HEK293 (cell line): ENCODE measurements at regions not wholly inside any gene's neighbourhood (a gene's known extent, or its start where the extent isn't known, plus 50 kb on each side); places are given as distances from the start of the nearest gene placed in this dataset.

Experiments used
- CTCF ChIA-PET: fragments of 350-600 bp; formaldehyde crosslinking; extraction: SDS; loops from one replicate; lab custom pipeline; 2021; ENCODE audit warnings: antibody characterized with exemption; lab: Yijun Ruan, JAX
- POLR2A ChIA-PET: fragments of 300-600 bp; formaldehyde crosslinking; extraction: SDS; loops from one replicate; lab custom pipeline; 2020; ENCODE audit warnings: antibody characterized with exemption, inconsistent platforms; lab: Yijun Ruan, JAX
- H3K27ac ChIP-seq: fragments of 200-500 bp; sonication (Bioruptor generic); 2 replicates; pipeline ENCODE4 v1.5.1; 2014; ENCODE audit warnings: low read depth, low read length, control low read depth, inconsistent platforms; ENCODE audit errors: extremely low read depth
- H3K36me3 ChIP-seq, 2 experiments: fragments of 200-500 bp in 1 of 2; sonication (Bioruptor generic) in 1 of 2; 1 replicate in 1 of 2; 2 replicates in 1 of 2; pipeline ENCODE4 v1.5.1; 2014 to 2017; ENCODE audit warnings: inconsistent platforms in 2 of 2, low read length in 2 of 2; ENCODE audit not compliant: control insufficient read depth in 2 of 2, insufficient read depth in 1 of 2
- H3K4me1 ChIP-seq: fragments of 200-500 bp; sonication (Bioruptor generic); 2 replicates; pipeline ENCODE4 v1.5.1; 2014; ENCODE audit warnings: mild to moderate bottlenecking, low read length, inconsistent platforms; ENCODE audit not compliant: control insufficient read depth, insufficient read depth
- H3K4me3 ChIP-seq: 2 replicates; pipeline ENCODE4 v1.5.1; 2011; ENCODE audit warnings: low read depth, mild to moderate bottlenecking, control low read depth, low read length, moderate library complexity
- H3K9me3 ChIP-seq: fragments of 200-500 bp; sonication (Bioruptor generic); 2 replicates; pipeline ENCODE4 v1.5.1; 2014; ENCODE audit warnings: low read depth, low read length, inconsistent platforms; ENCODE audit not compliant: control insufficient read depth, insufficient read depth
- FEZF1 ChIP-seq: fragments of 450-650 bp; formaldehyde crosslinking; IDR thresholded peaks from 2 replicates; pipeline ENCODE4 v1.5.1; 2016; ENCODE audit warnings: missing biosample characterization, missing genetic modification characterization
- SALL2 ChIP-seq: fragments of 450-650 bp; formaldehyde crosslinking; IDR thresholded peaks from 2 replicates; pipeline ENCODE4 v1.5.0; 2017; ENCODE audit warnings: missing biosample characterization, mild to moderate bottlenecking, missing genetic modification characterization, borderline replicate concordance
- TCF7L2 ChIP-seq: IDR thresholded peaks from 2 replicates; pipeline ENCODE4 v1.6.1; 2011; ENCODE audit warnings: low read depth, mild to moderate bottlenecking, inconsistent platforms, low read length, moderate library complexity, borderline replicate concordance
- YY1 ChIP-seq: fragments of 450-650 bp; formaldehyde crosslinking; IDR thresholded peaks from 2 replicates; pipeline ENCODE4 v1.5.1; 2018; ENCODE audit warnings: missing biosample characterization, missing genetic modification characterization
- ZFP41 ChIP-seq: fragments of 450-650 bp; formaldehyde crosslinking; IDR thresholded peaks from 2 replicates; pipeline ENCODE4 v1.5.1; 2016; ENCODE audit warnings: missing biosample characterization, missing genetic modification characterization, borderline replicate concordance
- ZNF112 ChIP-seq: fragments of 450-650 bp; formaldehyde crosslinking; IDR thresholded peaks from 2 replicates; pipeline ENCODE4 v1.5.0; 2017; ENCODE audit warnings: missing biosample characterization, missing genetic modification characterization
- ZNF169 ChIP-seq: fragments of 450-650 bp; formaldehyde crosslinking; IDR thresholded peaks from 2 replicates; pipeline ENCODE4 v1.5.1; 2016; ENCODE audit warnings: missing biosample characterization, missing genetic modification characterization
- ZNF24 ChIP-seq: fragments of 450-650 bp; formaldehyde crosslinking; IDR thresholded peaks from 2 replicates; pipeline ENCODE4 v1.5.1; 2016; ENCODE audit warnings: missing biosample characterization, missing genetic modification characterization
- ZNF354C ChIP-seq: fragments of 450-650 bp; formaldehyde crosslinking; IDR thresholded peaks from 2 replicates; pipeline ENCODE4 v1.5.1; 2016; ENCODE audit warnings: missing biosample characterization, missing genetic modification characterization, low read depth, borderline replicate concordance
- ZNF416 ChIP-seq: fragments of 450-650 bp; formaldehyde crosslinking; IDR thresholded peaks from 2 replicates; pipeline ENCODE4 v1.5.1; 2016; ENCODE audit warnings: missing biosample characterization, missing genetic modification characterization
- ZNF529 ChIP-seq: fragments of 450-650 bp; formaldehyde crosslinking; IDR thresholded peaks from 2 replicates; pipeline ENCODE4 v1.5.1; 2017; ENCODE audit warnings: missing genetic modification characterization, missing biosample characterization; ENCODE audit not compliant: insufficient replicate concordance
- ZNF777 ChIP-seq: fragments of 450-650 bp; formaldehyde crosslinking; IDR thresholded peaks from 2 replicates; pipeline ENCODE4 v1.5.1; 2017; ENCODE audit warnings: missing biosample characterization, missing genetic modification characterization, borderline replicate concordance
- ZNF791 ChIP-seq: fragments of 450-650 bp; formaldehyde crosslinking; IDR thresholded peaks from 2 replicates; pipeline ENCODE4 v1.5.1; 2016; ENCODE audit warnings: missing biosample characterization, missing genetic modification characterization
- ZNF792 ChIP-seq: fragments of 450-650 bp; formaldehyde crosslinking; IDR thresholded peaks from 2 replicates; pipeline ENCODE4 v1.5.1; 2016; ENCODE audit warnings: missing biosample characterization, missing genetic modification characterization
- ZNF830 ChIP-seq: fragments of 450-650 bp; IDR thresholded peaks from 2 replicates; pipeline ENCODE4 v1.5.0; 2018; ENCODE audit warnings: missing biosample characterization, missing genetic modification characterization, low read depth, mild to moderate bottlenecking, moderate library complexity
- ZSCAN30 ChIP-seq: fragments of 450-650 bp; IDR thresholded peaks from 2 replicates; pipeline ENCODE4 v1.5.1; 2018; ENCODE audit warnings: missing biosample characterization, mild to moderate bottlenecking, missing genetic modification characterization, moderate library complexity
- TF ChIP-seq, protein P1 (sequence below): fragments of 450-650 bp; IDR thresholded peaks from 2 replicates; pipeline ENCODE4 v1.5.1; 2018; ENCODE audit warnings: missing biosample characterization, missing genetic modification characterization
- TF ChIP-seq, protein P2 (sequence below): fragments of 450-650 bp; formaldehyde crosslinking; IDR thresholded peaks from 2 replicates; pipeline ENCODE4 v1.5.0; 2017; ENCODE audit warnings: missing biosample characterization, missing genetic modification characterization, borderline replicate concordance
- TF ChIP-seq, protein P3 (sequence below): fragments of 450-650 bp; formaldehyde crosslinking; IDR thresholded peaks from 2 replicates; pipeline ENCODE4 v1.5.1; 2016; ENCODE audit warnings: missing biosample characterization, missing genetic modification characterization
- TF ChIP-seq, protein P4 (sequence below): fragments of 450-650 bp; formaldehyde crosslinking; IDR thresholded peaks from 2 replicates; pipeline ENCODE4 v1.5.1; 2016; ENCODE audit warnings: missing biosample characterization, missing genetic modification characterization

DNA sequence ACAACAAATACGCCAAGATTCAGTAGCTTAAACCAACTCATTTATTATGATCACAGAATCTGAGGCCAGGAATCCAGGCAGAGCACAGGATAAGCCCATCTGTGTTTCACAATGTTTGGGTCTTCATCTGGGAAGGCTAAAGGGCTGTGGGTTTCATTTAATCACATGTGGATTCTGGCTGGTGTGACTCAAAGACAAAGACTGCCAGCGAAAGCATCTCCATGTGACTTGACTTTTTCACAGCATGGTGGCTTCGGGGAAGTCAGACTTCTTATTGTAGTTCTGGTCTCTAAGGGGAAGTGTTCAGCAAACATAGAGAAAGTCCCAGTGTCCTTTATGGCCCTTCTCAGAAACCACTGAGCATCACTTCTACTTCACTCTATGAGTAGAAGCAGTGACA, 1014.4 kb upstream of the GOT2 start:
- ChIA-PET CTCF (interaction anchor here (0.6 kb wide), 1 partner anchor 687 kb away, joined by 3 read pairs; no protein-coding TSS in a partner anchor), POLR2A (no interaction called here)
- TF ChIP-seq ZNF354C (tag by site-specific recombination) (no peak), ZNF830 (tag by site-specific recombination) (no peak), ZNF792 (tag by site-specific recombination) (no peak), ZNF24 (no peak), YY1 (tag by site-specific recombination) (no peak), SALL2 (no peak), FEZF1 (tag by site-specific recombination) (no peak)
- TF ChIP-seq, protein P1, sequence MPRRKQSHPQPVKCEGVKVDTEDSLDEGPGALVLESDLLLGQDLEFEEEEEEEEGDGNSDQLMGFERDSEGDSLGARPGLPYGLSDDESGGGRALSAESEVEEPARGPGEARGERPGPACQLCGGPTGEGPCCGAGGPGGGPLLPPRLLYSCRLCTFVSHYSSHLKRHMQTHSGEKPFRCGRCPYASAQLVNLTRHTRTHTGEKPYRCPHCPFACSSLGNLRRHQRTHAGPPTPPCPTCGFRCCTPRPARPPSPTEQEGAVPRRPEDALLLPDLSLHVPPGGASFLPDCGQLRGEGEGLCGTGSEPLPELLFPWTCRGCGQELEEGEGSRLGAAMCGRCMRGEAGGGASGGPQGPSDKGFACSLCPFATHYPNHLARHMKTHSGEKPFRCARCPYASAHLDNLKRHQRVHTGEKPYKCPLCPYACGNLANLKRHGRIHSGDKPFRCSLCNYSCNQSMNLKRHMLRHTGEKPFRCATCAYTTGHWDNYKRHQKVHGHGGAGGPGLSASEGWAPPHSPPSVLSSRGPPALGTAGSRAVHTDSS = no peak
- Histone ChIP-seq H3K9me3 (no peaks in the 10 kb centered on the region), H3K36me3 (no peaks in the 10 kb centered on the region), H3K4me3 (no peak overlapping the region), H3K27ac (no peak overlapping the region), H3K4me1 (no peaks in the 10 kb centered on the region)

DNA sequence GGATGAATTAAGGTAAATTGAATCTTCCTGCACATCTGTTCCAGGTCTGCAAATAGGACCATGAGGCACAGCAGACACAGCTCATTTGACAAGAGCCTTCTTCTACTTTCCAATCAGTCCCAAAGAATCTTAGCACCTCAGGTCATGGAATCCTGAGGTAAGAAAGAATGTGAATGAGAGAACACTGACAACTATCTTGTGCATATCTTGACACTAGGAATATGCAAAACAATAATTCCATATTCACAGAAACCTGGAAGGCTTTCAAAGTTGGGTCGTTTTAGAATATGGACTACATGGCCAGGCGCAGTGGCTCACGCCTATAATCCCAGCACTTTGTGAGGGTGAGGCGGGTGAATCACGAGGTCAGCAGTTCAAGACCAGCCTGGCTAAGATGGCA, 1009.4 kb upstream of the GOT2 start:
- no peak for TF ChIP-seq ZSCAN30
- no peak for TF ChIP-seq ZNF416 (tag by site-specific recombination)
- TF ChIP-seq ZNF112 (tag by site-specific recombination) = no peak
- TF ChIP-seq, protein P2, sequence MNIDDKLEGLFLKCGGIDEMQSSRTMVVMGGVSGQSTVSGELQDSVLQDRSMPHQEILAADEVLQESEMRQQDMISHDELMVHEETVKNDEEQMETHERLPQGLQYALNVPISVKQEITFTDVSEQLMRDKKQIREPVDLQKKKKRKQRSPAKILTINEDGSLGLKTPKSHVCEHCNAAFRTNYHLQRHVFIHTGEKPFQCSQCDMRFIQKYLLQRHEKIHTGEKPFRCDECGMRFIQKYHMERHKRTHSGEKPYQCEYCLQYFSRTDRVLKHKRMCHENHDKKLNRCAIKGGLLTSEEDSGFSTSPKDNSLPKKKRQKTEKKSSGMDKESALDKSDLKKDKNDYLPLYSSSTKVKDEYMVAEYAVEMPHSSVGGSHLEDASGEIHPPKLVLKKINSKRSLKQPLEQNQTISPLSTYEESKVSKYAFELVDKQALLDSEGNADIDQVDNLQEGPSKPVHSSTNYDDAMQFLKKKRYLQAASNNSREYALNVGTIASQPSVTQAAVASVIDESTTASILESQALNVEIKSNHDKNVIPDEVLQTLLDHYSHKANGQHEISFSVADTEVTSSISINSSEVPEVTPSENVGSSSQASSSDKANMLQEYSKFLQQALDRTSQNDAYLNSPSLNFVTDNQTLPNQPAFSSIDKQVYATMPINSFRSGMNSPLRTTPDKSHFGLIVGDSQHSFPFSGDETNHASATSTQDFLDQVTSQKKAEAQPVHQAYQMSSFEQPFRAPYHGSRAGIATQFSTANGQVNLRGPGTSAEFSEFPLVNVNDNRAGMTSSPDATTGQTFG = no peak
- TF ChIP-seq, protein P3, sequence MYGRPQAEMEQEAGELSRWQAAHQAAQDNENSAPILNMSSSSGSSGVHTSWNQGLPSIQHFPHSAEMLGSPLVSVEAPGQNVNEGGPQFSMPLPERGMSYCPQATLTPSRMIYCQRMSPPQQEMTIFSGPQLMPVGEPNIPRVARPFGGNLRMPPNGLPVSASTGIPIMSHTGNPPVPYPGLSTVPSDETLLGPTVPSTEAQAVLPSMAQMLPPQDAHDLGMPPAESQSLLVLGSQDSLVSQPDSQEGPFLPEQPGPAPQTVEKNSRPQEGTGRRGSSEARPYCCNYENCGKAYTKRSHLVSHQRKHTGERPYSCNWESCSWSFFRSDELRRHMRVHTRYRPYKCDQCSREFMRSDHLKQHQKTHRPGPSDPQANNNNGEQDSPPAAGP (tag by site-specific recombination) = no peak
- TF ChIP-seq ZFP41 (tag by site-specific recombination) = no peak
- no peak for TF ChIP-seq ZNF777 (tag by site-specific recombination)
- TF ChIP-seq ZNF169 (tag by site-specific recombination) = no peak
- TF ChIP-seq, protein P4, sequence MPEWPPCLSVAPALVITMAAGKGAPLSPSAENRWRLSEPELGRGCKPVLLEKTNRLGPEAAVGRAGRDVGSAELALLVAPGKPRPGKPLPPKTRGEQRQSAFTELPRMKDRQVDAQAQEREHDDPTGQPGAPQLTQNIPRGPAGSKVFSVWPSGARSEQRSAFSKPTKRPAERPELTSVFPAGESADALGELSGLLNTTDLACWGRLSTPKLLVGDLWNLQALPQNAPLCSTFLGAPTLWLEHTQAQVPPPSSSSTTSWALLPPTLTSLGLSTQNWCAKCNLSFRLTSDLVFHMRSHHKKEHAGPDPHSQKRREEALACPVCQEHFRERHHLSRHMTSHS = no peak
- TF ChIP-seq ZNF529 (tag by site-specific recombination) = no peak
- no peak for TF ChIP-seq ZNF791 (tag by site-specific recombination)
- no peak for TF ChIP-seq TCF7L2
- Histone ChIP-seq H3K27ac (no peak overlapping the region), H3K9me3 (no peaks in the 10 kb centered on the region), H3K36me3 (no peaks in the 10 kb centered on the region), H3K4me1 (no peaks in the 10 kb centered on the region), H3K4me3 (no peak overlapping the region)
- POLR2A ChIA-PET = no interaction called here
- CTCF ChIA-PET = no interaction called here
